Large intestine (tissue), 3 donors: ENCODE measurements at regions not wholly inside any gene's neighbourhood (a gene's known extent, or its start where the extent isn't known, plus 50 kb on each side); places are given as distances from the start of the nearest gene placed in this dataset.
A peak's percentile ranks its signal among the peaks of the same experiment; 100 is the strongest.

Source experiments
- DNase-seq, 2 donors: peaks; one replicate each; pipeline versions ENCODE4 v3.0.0 to v3.0.0-alpha.2; 2013
- H3K27ac ChIP-seq: one replicate; pipeline ENCODE4 v1.5.1; 2013; ENCODE audit warnings: low read length
- H3K27me3 ChIP-seq: 2 replicates; pipeline ENCODE4 v1.6.1; 2013; ENCODE audit warnings: low read length; ENCODE audit not compliant: control insufficient read depth, insufficient read depth
- H3K36me3 ChIP-seq: 2 replicates; pipeline ENCODE4 v1.6.1; 2013; ENCODE audit warnings: low read length; ENCODE audit not compliant: control insufficient read depth, insufficient read depth
- H3K4me1 ChIP-seq: one replicate; pipeline ENCODE4 v1.6.1; 2013; ENCODE audit warnings: low read length; ENCODE audit not compliant: control insufficient read depth, insufficient read depth
- H3K4me3 ChIP-seq: one replicate; pipeline ENCODE4 v1.5.1; 2013; ENCODE audit warnings: low read length
- H3K9me3 ChIP-seq: one replicate; pipeline ENCODE4 v1.6.1; 2013; ENCODE audit warnings: mild to moderate bottlenecking, low read depth, low read length, moderate library complexity; ENCODE audit not compliant: control insufficient read depth
- WGBS: methylation state at CpG from one replicate; pipeline ENCODE4 v1.1.5; 2013; ENCODE audit warnings: low lambda C conversion rate; ENCODE audit not compliant: insufficient coverage; 5-methylcytosine and 5-hydroxymethylcytosine counted together

DNA sequence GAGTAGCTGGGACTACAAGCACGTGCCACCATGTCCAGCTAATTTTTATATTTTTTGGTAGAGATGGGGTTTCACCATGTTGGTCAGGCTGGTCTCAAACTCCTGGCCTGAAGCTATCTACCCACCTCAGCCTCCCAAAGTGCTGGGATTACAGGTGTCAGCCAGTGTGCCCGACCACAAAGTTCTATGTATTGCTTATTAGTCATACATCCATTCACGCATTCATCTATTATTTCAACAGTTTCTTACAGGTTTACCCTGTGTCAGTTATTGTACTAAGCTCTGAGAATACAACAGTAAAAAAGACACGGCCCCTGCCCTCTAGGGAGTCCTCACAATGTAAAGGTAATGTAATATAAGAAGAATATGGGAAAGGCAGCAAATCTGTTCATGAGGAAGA lies 188.9 kb upstream of the BTG1 start:
- Histone ChIP-seq H3K27me3 (no peaks in the 10 kb centered on the region), H3K36me3 (no peaks in the 10 kb centered on the region), H3K4me1 (peaks cover 2% of the 10 kb centered on the region), H3K9me3 (no peaks in the 10 kb centered on the region), H3K27ac (no peak overlapping the region), H3K4me3 (no peak overlapping the region)
- whole genome bisulfite sequencing = no CpG with 5 or more reads among the region's 4 CpGs
- DNase-seq = no peak

GRCh38 chr12:92332552-92332951 lies 186.9 kb upstream of the BTG1 start:
- H3K4me1 ChIP-seq = peaks cover 2% of the 10 kb centered on the region
- no peaks in the 10 kb centered on the region for H3K9me3 ChIP-seq
- H3K4me3 ChIP-seq = no peak overlapping the region
- H3K36me3 ChIP-seq = no peaks in the 10 kb centered on the region
- no peak overlapping the region for H3K27ac ChIP-seq
- WGBS = no CpG with 5 or more reads among the region's 2 CpGs
- no peak for DNase-seq
- H3K27me3 ChIP-seq = no peaks in the 10 kb centered on the region

DNA sequence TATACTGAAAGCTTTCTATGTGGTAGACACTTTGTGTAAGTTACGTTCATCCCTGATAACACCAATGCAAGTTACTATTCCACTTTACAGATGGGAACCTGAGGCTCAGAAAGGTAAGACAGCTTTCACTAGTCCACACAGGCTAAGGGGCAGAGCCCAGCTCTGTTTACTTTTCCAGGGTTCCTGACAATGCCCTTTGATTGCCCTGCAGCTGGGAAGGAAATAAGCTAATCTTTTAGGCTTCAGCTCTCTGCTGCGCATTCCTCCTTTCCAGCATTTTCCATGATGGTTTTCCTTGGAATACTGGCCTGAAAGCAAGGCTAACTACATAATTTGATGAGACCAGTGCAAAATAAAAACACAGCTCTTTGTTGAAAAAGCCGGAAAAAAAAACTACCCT lies 185.7 kb upstream of the BTG1 start:
- H3K9me3 ChIP-seq = no peaks in the 10 kb centered on the region
- H3K36me3 ChIP-seq = no peaks in the 10 kb centered on the region
- no peak overlapping the region for H3K4me3 ChIP-seq
- peaks cover 2% of the 10 kb centered on the region for H3K4me1 ChIP-seq
- DNase-seq = peak; percentile 19 to 31
- no peaks in the 10 kb centered on the region for H3K27me3 ChIP-seq
- H3K27ac ChIP-seq = no peak overlapping the region
- 100% methylated on average over 1 of the region's 3 CpGs for WGBS

GRCh38 chr12:92330654-92331053 lies 185.0 kb upstream of the BTG1 start:
- Histone ChIP-seq H3K4me1 (peaks cover 2% of the 10 kb centered on the region), H3K36me3 (no peaks in the 10 kb centered on the region), H3K4me3 (no peak overlapping the region), H3K9me3 (no peaks in the 10 kb centered on the region), H3K27me3 (no peaks in the 10 kb centered on the region), H3K27ac (no peak overlapping the region)
- no peak for DNase-seq
- WGBS = no CpG with 5 or more reads among the region's 3 CpGs

GRCh38 chr12:92326877-92327276 lies 181.2 kb upstream of the BTG1 start:
- H3K4me3 ChIP-seq = no peak overlapping the region
- 100% methylated on average over 1 of the region's 5 CpGs for WGBS
- no peaks in the 10 kb centered on the region for H3K36me3 ChIP-seq
- H3K9me3 ChIP-seq = no peaks in the 10 kb centered on the region
- no peaks in the 10 kb centered on the region for H3K27me3 ChIP-seq
- no peak overlapping the region for H3K27ac ChIP-seq
- H3K4me1 ChIP-seq = peaks cover 2% of the 10 kb centered on the region
- DNase-seq = no peak

DNA sequence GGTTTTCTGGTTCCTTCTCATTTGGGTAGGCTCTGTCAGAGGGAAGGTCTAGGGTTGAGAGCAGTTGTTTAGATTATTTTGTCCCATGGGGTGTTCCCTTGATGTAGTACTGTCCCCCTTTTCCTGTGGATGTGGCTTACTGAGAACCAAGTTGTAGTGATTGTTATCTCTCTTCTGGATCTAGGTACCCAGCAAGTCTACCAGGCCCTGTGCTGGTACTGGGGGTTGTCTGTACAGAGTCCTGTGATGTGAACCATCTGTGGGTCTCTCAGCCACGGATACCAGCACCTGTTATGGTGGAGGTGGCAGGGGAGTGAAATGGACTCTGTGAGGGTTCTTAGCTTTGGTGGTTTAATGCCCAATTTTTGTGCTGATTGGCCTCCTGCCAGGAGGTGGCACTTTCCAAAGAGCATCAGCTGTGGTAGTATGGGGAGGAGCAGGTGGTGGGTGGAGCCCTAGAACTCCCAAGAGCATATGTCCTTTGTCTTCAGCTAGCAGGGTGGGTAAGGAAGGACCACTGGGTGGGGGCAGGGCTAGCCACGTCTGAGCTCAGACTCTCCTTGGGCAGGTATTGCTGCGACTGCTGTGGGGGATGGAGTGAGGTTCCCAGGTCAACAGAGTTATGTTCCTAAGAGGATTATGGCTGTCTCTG lies 179.3 kb upstream of the BTG1 start:
- H3K4me1 ChIP-seq = no peaks in the 10 kb centered on the region
- H3K4me3 ChIP-seq = no peak overlapping the region
- no peaks in the 10 kb centered on the region for H3K9me3 ChIP-seq
- DNase-seq = no peak
- no CpG with 5 or more reads among the region's 3 CpGs for WGBS
- H3K27me3 ChIP-seq = no peaks in the 10 kb centered on the region
- H3K27ac ChIP-seq = no peak overlapping the region
- H3K36me3 ChIP-seq = no peaks in the 10 kb centered on the region

GRCh38 chr12:92312463-92312964 lies 166.9 kb upstream of the BTG1 start:
- no peaks in the 10 kb centered on the region for H3K4me1 ChIP-seq
- 80% methylated on average over 1 of the region's 2 CpGs for WGBS
- no peaks in the 10 kb centered on the region for H3K36me3 ChIP-seq
- H3K9me3 ChIP-seq = no peaks in the 10 kb centered on the region
- H3K4me3 ChIP-seq = no peak overlapping the region
- H3K27me3 ChIP-seq = no peaks in the 10 kb centered on the region
- DNase-seq = no peak
- H3K27ac ChIP-seq = no peak overlapping the region

GRCh38 chr12:92304371-92305055 lies 158.9 kb upstream of the BTG1 start:
- DNase-seq = no peak
- H3K36me3 ChIP-seq = no peaks in the 10 kb centered on the region
- no peak overlapping the region for H3K4me3 ChIP-seq
- H3K27me3 ChIP-seq = no peaks in the 10 kb centered on the region
- H3K9me3 ChIP-seq = no peaks in the 10 kb centered on the region
- H3K27ac ChIP-seq = no peak overlapping the region
- H3K4me1 ChIP-seq = no peaks in the 10 kb centered on the region
- 80% methylated on average over 1 of the region's 5 CpGs for WGBS

DNA sequence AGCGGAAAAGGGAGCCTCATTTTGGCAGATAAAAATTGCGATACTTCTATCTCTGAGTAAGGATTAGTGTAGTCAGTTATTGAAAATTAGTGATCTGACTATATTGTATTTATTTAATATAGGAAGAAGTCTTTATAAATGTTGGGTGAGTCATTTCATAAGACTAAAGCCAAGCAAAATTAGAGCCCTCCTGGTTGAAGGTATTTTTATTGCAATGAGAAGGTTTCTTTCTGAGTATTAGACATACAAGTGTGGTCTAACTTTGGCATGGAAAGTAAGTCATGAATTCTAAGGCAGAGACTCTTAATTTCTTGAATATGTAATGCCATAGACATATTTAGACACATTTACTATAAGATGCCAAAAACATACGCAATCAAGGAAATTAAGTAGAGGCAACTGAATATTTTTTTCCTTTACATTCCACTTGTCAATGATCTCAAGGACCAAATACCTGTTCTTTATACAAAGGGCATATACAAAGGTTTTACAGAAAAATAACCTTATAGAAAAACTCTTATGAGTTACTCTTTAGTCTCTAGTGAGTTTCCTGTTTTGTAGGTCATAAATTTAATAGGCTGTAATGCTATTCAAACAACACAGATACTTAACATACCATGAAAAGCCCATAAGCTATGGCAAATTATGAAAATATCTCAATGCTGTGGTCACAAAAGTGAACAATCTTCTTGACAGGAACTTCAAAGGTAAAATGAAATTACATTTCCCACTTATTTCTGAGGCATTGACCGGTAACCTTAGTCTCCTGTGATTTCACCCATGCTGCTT lies 156.6 kb upstream of the BTG1 start:
- Histone ChIP-seq H3K36me3 (no peaks in the 10 kb centered on the region), H3K9me3 (no peaks in the 10 kb centered on the region), H3K27ac (no peak overlapping the region), H3K4me3 (no peak overlapping the region), H3K4me1 (peaks cover 3% of the 10 kb centered on the region), H3K27me3 (no peaks in the 10 kb centered on the region)
- no peak for DNase-seq
- 83% methylated on average over 1 of the region's 4 CpGs for WGBS

DNA sequence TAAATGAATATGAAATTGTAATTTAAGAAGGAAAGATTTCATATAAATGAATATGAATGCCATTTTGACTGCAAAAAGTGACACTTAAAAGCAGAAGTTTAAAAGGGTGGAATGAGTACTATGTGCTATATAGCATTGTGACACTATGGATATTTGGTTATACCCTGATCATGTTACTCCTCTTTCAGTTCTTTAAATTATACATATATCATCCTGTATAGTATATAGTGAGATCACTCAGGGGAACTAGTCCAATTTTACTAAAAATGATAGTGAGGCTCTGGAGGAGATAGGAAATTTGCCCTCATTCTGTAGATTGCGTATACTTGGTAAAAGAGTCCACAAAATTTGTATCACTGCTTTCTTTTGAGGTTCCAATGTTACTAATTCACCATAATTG lies 155.7 kb upstream of the BTG1 start:
- peaks cover 3% of the 10 kb centered on the region for H3K4me1 ChIP-seq
- no peak overlapping the region for H3K27ac ChIP-seq
- H3K36me3 ChIP-seq = no peaks in the 10 kb centered on the region
- WGBS = 100% methylated on average over 1 of the region's 1 CpG
- no peak overlapping the region for H3K4me3 ChIP-seq
- no peaks in the 10 kb centered on the region for H3K27me3 ChIP-seq
- DNase-seq = no peak
- H3K9me3 ChIP-seq = no peaks in the 10 kb centered on the region
